ENCODE measurements at regions not wholly inside any gene's neighbourhood (a gene's known extent, or its start where the extent isn't known, plus 50 kb on each side); places are given as distances from the start of the nearest gene placed in this dataset.

DNA sequence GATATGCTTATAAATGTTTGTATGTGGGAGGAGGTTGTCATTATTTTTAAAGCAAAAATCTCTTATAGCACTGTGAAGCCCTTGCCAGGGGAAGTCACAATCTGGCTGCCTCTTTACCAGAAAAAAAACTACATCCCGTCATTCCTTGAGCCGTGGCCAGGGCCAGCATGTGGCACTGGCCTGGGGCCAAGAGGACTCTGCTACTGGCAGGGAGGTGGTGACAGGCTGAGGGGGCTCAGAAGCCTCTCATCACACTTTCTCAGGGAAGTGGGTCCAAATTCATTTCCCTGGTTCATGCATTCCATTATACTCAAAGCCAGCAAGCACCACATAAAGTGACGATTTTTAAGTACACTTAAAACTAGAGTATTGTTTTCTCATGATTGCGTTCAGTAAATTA, 457.3 kb downstream of the ZNF608 start:
- Histone ChIP-seq H3K4ac (replicated peaks; ENCODE audit: insufficient read length, low read depth, low read length) (no peak overlapping the region), H3K18ac (ENCODE audit: extremely low read depth, low read length) (peak overlapping the region; percentile 24; the same call in 1 of the 2 replicates), H3K4me2 (ENCODE audit: insufficient read depth in 1 of 2, low read depth in 2 of 2, low read length in 2 of 2) (no peak overlapping the region), H3K9ac (replicated peaks in 1 of 4; ENCODE audit: extremely low read depth in 1 of 4, low read depth in 3 of 4, low read length in 3 of 4) (no peak overlapping the region), H3K79me2 (ENCODE audit: control insufficient read depth in 1 of 2, insufficient read depth in 2 of 2, low read length in 2 of 2) (no peaks in the 10 kb centered on the region), H3K4me3 (ENCODE audit: extremely low read depth in 1 of 4, insufficient read depth in 2 of 4, low read depth in 3 of 4, low read length in 4 of 4) (no peak overlapping the region), H3K27me3 (replicated peaks in 1 of 4; ENCODE audit: control insufficient read depth in 3 of 4, extremely low read depth in 1 of 4, insufficient read depth in 3 of 4, low read length in 3 of 4) (no peaks in the 10 kb centered on the region), H3K27ac (ENCODE audit: low read depth, low read length) (no peak overlapping the region), H3K4me1 (replicated peaks in 1 of 4; ENCODE audit: control insufficient read depth in 3 of 4, insufficient read depth in 4 of 4, low read length in 3 of 4) (peaks cover 0 to 5% (median 2%) of the 10 kb centered on the region in 4 experiments; a peak in 3 of 7 replicates), H2AK5ac (ENCODE audit: low read depth, low read length) (peak overlapping the region; percentile 70; the same call in 1 of the 2 replicates), H2BK15ac (ENCODE audit: low read length) (no peak overlapping the region), H3K36me3 (ENCODE audit: control insufficient read depth in 2 of 4, insufficient read depth in 4 of 4, low read length in 3 of 4) (no peaks in the 10 kb centered on the region), H4K20me1 (replicated peaks in 1 of 2; ENCODE audit: control insufficient read depth in 1 of 2, insufficient read depth in 2 of 2, low read length in 2 of 2) (no peaks in the 10 kb centered on the region), H3K23ac (ENCODE audit: insufficient read length) (no peak overlapping the region), H4K8ac (ENCODE audit: extremely low read depth, insufficient read depth, low read length) (no peak overlapping the region), H2BK5ac (ENCODE audit: low read depth, low read length) (peak overlapping the region; percentile 73; the same call in 1 of the 2 replicates), H2BK120ac (replicated peaks; ENCODE audit: low read depth, low read length) (no peak overlapping the region), H4K5ac (ENCODE audit: insufficient read length, low read depth, low read length) (no peak overlapping the region), H2BK20ac (ENCODE audit: low read length) (peak overlapping the region; percentile 89; the same call in 1 of the 2 replicates), H2BK12ac (ENCODE audit: low read depth, low read length) (no peak overlapping the region; the same call in 1 of the 2 replicates), H4K91ac (replicated peaks; ENCODE audit: insufficient read length, low read length) (peak overlapping the region; percentile 58), H2AFZ (ENCODE audit: low read length) (no peak overlapping the region), H3K23me2 (ENCODE audit: low read depth, low read length) (no peaks in the 10 kb centered on the region), H3K56ac (replicated peaks; ENCODE audit: insufficient read length, low read depth, low read length) (no peak overlapping the region), H3K9me3 (ENCODE audit: insufficient read depth in 2 of 2, low read depth in 1 of 2, low read length in 1 of 2) (no peaks in the 10 kb centered on the region), H3K14ac (ENCODE audit: insufficient read length) (no peak overlapping the region), H3K79me1 (ENCODE audit: low read depth, low read length) (no peaks in the 10 kb centered on the region)
- no peak for FAIRE-seq
- POLR2A ChIA-PET (ENCODE audit: partially characterized antibody), result interaction anchor here (1.4 kb wide), 1 partner anchor 26 kb away, joined by 4 read pairs; no protein-coding TSS in a partner anchor
- CTCF ChIA-PET (ENCODE audit: partially characterized antibody), result interaction anchor here (0.6 to 2.0 kb wide), 18 partner anchors 9 to 969 kb away, joined by 3 to 8 read pairs (median 3); no protein-coding TSS in a partner anchor
- WGBS, 2 experiments (ENCODE audit: extremely low coverage in 1 of 2, insufficient coverage in 1 of 2, insufficient read length in 1 of 2, insufficient replicate concordance in 2 of 2, low coverage in 1 of 2, low lambda C conversion rate in 2 of 2, missing lambda C conversion rate in 1 of 2), result 76% methylated on average over 4 of the region's 4 CpGs; no CpG with 5 or more reads in 1 of the 2 experiments
- DNase-seq (ENCODE audit: low read depth in 1 of 2, low spot score in 2 of 2), result no peak
- TF ChIP-seq POLR2AphosphoS5 (IDR thresholded peaks at IDR 0.05; ENCODE audit: low read depth, low read length), result no peak
- no peak for TF ChIP-seq TEAD4 (IDR thresholded peaks at IDR 0.05; ENCODE audit: low read depth, low read length)

Data from H1 (cell line).